DLD1 (cell line): ENCODE measurements at regions not wholly inside any gene's neighbourhood (a gene's known extent, or its start where the extent isn't known, plus 50 kb on each side); places are given as distances from the start of the nearest gene placed in this dataset.

Experiments
- in situ Hi-C: cut with HindIII; loops from 2 replicates; pipeline ENCODE4 v1.10.0; 2017; ENCODE audit warnings: low sequenced_read_pairs

GRCh38 chr10:43964486-43964885 is 315.8 kb upstream of the ZNF32 start:
- in situ Hi-C loops: no loop called here

GRCh38 chr10:43963793-43964425 is 315.2 kb upstream of the ZNF32 start:
- in situ Hi-C loops: no loop called here

- in situ Hi-C loops: no loop called here
Measured at GRCh38 chr10:43963379-43963778, 314.7 kb upstream of the ZNF32 start.

- in situ Hi-C loops: no loop called here
Measured at GRCh38 chr10:43962346-43963191, 313.9 kb upstream of the ZNF32 start.

- in situ Hi-C loops: no loop called here
Measured at GRCh38 chr10:43961523-43962345, 313.1 kb upstream of the ZNF32 start.

GRCh38 chr10:43960981-43961380 is 312.3 kb upstream of the ZNF32 start:
- in situ Hi-C loops: no loop called here

- in situ Hi-C loops: no loop called here
Measured at GRCh38 chr10:43960477-43960876, 311.8 kb upstream of the ZNF32 start.

GRCh38 chr10:43960135-43960415 is 311.4 kb upstream of the ZNF32 start:
- in situ Hi-C loops: no loop called here

GRCh38 chr10:43959364-43960134 is 310.9 kb upstream of the ZNF32 start:
- in situ Hi-C loops: no loop called here

GRCh38 chr10:43958964-43959363 is 310.3 kb upstream of the ZNF32 start:
- in situ Hi-C loops: no loop called here

- in situ Hi-C loops: no loop called here
Measured at GRCh38 chr10:43958071-43958432, 309.4 kb upstream of the ZNF32 start.

GRCh38 chr10:43957267-43958070 is 308.8 kb upstream of the ZNF32 start:
- in situ Hi-C loops: no loop called here

- in situ Hi-C loops: no loop called here
Measured at GRCh38 chr10:43955978-43956377, 307.3 kb upstream of the ZNF32 start.

- in situ Hi-C loops: no loop called here
Measured at GRCh38 chr10:43955002-43955596, 306.4 kb upstream of the ZNF32 start.

- in situ Hi-C loops: no loop called here
Measured at GRCh38 chr10:43953672-43954071, 305.0 kb upstream of the ZNF32 start.

- in situ Hi-C loops: no loop called here
Measured at GRCh38 chr10:43952760-43953159, 304.1 kb upstream of the ZNF32 start.

GRCh38 chr10:43949351-43949750 is 300.7 kb upstream of the ZNF32 start:
- in situ Hi-C loops: no loop called here

GRCh38 chr10:43946445-43946844 is 297.8 kb upstream of the ZNF32 start:
- in situ Hi-C loops: no loop called here

GRCh38 chr10:43945908-43946307 is 297.2 kb upstream of the ZNF32 start:
- in situ Hi-C loops: no loop called here
